GM13977 (cell line): ENCODE measurements at regions not wholly inside any gene's neighbourhood (a gene's known extent, or its start where the extent isn't known, plus 50 kb on each side); places are given as distances from the start of the nearest gene placed in this dataset.

ENCODE experiments used
- DNase-seq: peaks from one replicate; pipeline ENCODE4 v3.0.0; 2012; ENCODE audit warnings: low spot score
- in situ Hi-C: fragments of 300-500 bp; cut with MboI; formaldehyde crosslinking; loops from one replicate; pipeline ENCODE4 v1.12.0; 2022; ENCODE audit warnings: low sequenced_read_pairs, low pct_unique_long_range_greater_than_20kb, mixed read lengths, inconsistent platforms; ENCODE audit not compliant: unreplicated experiment
- TF ChIP-seq, protein P1 (sequence below): IDR thresholded peaks from 2 replicates; pipeline ENCODE4 v1.5.1; 2012; ENCODE audit warnings: mild to moderate bottlenecking, control low read depth; ENCODE audit not compliant: insufficient read depth; ENCODE audit errors: extremely low read depth, missing control alignments

DNA sequence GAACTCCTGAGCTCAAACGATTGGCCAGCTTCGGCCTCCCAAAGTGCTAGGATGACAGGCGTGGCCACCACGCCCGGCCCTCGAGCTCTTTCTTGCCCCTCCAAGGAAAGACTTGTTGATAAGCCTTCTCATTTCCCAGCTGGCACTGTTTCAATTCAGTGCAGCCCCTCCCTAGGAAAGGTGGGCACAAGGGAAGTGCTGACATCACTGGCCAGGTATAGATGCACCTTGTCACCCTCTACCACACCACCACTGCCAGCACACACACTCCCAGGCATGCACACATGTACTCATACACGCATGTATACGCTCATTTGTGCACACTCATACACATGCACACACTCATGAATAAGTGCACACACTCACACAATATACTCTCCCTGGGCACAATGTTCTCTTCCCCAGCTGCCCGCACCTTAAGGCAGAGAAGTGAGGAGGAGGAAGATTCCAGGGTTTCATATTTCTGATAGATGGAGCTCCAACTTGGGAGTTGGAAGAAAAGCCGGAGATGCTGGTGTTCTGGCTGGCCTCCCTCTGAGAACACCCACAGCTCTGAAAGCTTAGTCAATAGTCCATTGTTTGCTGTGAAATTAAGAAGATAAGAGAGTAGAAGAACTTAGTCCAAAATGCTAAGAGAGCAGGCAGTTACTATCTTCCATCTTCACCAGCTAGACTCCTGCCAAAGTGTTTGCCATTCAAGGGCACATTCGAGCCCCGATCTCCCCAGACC is 196.7 kb downstream of the FOXO1 start:
- TF ChIP-seq, protein P1, sequence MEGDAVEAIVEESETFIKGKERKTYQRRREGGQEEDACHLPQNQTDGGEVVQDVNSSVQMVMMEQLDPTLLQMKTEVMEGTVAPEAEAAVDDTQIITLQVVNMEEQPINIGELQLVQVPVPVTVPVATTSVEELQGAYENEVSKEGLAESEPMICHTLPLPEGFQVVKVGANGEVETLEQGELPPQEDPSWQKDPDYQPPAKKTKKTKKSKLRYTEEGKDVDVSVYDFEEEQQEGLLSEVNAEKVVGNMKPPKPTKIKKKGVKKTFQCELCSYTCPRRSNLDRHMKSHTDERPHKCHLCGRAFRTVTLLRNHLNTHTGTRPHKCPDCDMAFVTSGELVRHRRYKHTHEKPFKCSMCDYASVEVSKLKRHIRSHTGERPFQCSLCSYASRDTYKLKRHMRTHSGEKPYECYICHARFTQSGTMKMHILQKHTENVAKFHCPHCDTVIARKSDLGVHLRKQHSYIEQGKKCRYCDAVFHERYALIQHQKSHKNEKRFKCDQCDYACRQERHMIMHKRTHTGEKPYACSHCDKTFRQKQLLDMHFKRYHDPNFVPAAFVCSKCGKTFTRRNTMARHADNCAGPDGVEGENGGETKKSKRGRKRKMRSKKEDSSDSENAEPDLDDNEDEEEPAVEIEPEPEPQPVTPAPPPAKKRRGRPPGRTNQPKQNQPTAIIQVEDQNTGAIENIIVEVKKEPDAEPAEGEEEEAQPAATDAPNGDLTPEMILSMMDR: no peak
- in situ Hi-C loops: no loop called here
- no peak for DNase-seq

DNA sequence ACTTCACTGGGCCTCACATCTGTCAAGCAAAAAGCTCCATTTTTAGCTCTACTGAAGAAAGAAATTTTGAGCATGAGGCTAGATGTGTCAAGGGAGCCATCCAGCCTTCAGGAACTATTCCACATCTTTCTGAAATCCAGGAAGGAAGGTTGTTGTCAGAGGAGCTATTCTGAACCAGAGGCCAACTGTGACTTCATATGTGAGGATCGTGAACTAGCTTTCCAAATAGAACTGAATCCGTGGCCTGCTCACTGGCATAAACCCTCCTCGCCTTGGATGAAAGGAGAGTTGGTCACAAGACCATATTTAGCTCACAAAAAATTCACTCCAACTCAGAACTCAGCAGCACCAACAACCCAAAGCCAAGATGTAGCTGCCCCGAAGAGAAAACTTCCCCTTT is 195.8 kb downstream of the FOXO1 start:
- DNase-seq: no peak
- in situ Hi-C loops: no loop called here
- TF ChIP-seq, protein P1: no peak

DNA sequence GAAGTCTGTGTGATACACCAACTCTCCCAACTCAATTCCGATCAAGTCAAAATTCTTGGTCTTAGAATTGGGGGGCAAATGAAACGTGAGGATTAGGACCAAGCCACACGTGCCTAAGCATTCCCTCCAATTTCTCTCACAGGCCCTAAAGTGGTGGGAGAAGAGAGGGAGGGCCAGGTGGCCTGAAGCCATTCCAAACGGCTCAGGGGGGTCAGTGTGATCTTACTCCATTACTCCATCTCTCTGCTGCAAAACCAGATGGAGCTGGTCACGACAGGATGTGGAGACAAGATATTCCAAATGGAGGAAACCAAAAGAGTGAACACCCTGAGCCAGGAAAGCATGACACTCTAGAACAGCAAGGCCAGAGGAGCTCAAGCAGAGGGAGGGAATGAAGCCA is 195.4 kb downstream of the FOXO1 start:
- no peak for DNase-seq
- TF ChIP-seq, protein P1: no peak
- in situ Hi-C loops: no loop called here

DNA sequence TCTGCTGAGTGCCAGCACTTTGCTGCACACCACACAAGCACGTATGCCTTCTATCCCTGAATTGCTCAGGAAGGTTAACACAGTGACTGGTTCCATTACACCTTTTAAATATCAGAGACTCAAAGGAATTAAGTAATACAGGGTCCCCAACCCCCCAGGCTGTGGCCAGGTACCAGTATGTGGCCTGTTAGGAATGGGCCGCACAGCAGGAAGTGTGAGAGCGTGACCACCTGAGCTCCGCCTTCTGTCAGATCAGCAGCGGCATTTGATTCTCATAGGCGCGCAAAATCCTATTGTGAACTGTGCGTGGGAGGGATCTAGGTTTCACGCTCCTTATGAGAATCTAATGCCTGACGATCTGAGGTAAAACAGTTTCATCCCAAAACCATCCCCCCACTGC is 194.5 kb downstream of the FOXO1 start:
- in situ Hi-C loops: no loop called here
- TF ChIP-seq, protein P1: no peak
- DNase-seq: no peak

DNA sequence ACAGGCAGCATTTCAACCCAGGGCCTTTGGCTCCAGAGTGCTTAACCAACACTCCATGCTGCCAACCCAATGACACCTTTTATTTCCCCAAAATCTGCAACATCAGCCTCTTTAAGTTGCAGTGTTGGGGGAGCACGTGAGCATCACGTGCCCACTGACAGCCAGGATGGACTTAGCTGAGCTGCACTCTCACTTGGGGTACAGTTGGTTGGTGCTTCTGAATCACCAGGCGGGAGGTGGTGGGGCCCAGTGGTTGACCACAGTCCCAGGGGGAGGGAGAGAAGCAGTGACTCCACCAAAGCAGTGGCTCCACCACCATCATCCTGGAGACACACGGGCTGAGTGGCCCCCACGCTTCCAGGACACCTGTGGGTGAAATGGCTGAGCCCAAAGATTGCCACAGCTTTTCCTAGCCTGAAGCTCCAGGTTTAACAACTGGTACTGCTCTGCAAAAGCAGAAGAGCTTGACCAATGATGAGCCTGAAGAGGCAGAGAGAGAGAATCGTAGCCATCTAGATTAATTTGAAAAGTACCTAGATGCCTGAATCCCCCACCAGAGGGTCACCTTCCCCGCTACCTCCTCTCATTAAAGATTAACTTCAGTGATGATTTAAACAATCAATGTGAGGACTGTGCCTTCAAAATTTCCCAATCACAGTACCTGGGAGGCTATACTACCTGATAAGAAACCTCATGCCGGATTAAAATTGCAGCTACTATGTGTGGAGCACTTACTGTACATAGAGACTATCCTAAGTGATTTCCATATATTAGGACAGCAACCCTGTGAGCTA is 193.8 kb downstream of the FOXO1 start:
- DNase-seq: no peak
- TF ChIP-seq, protein P1: no peak
- in situ Hi-C loops: no loop called here

DNA sequence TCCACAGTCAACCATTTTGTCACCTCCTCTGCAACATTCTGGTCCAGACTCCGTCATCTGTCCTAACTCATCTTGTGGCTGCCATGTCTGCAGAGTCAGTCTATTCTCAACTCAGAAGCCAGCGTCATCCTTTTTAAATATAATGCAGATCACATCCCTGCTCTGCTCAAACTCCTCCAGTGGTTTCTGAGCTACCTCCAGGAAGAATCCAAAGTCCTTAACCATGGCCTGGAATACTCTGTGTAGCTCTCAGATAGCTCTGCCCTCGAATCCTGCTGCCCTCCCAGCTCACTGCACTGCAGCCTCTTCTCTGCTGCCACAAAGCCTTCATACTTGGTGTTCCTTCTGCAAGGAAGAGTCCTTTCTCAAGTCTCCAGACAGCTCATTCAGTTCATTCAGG is 190.8 kb downstream of the FOXO1 start:
- TF ChIP-seq, protein P1: no peak
- in situ Hi-C loops: no loop called here
- no peak for DNase-seq
